Stimulated activated CD4-positive, alpha-beta T cell treated with anti-CD3 and anti-CD28 coated beads, Interleukin-4, amount 100 ng/mL, for 48 hours (primary cell): ENCODE measurements at regions not wholly inside any gene's neighbourhood (a gene's known extent, or its start where the extent isn't known, plus 50 kb on each side); places are given as distances from the start of the nearest gene placed in this dataset.

Experiments
- DNase-seq, 2 donors: peaks; one replicate each; pipeline ENCODE4 v3.0.0-alpha.2; 2020; ENCODE audit warnings: low read depth in 2 of 2

DNA sequence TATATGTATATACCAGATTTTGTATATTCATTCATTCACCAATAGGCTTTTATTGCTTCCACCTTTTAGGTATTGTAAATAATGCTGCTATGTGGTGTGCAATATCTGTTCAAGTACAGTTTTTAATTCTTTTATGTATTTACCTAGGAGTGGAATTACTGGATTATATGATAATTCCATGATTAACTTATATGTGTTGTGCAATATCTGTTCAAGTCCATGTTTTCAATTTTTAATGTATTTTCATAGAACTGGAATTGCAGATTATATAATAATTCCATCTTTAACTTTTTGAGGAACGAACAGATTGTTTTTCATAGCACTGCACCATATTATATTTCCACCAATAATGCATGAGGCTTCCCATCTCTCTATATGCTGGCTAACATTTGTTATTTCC, 50.6 kb upstream of the L3MBTL4 start:
- no peak for DNase-seq

DNA sequence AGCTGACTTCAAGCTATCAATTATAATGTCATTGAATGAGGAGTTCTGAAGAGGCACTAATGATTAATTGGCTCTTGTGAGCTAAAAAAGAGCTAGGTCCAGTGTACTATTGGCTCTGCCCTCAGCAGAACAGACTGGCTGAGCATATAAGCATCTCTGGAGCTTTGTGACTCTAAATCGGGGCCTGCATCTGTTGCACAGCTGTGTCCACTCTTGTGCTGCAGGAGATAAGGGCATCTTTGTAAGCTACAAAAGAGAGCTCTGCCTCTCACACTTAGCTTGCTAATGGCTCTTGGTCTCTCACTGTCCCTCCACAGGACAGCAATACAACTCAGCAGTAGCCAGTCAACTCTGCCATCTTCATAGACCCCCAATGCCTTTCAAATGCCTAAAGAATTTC, 61.5 kb upstream of the L3MBTL4 start:
- DNase-seq = no peak

DNA sequence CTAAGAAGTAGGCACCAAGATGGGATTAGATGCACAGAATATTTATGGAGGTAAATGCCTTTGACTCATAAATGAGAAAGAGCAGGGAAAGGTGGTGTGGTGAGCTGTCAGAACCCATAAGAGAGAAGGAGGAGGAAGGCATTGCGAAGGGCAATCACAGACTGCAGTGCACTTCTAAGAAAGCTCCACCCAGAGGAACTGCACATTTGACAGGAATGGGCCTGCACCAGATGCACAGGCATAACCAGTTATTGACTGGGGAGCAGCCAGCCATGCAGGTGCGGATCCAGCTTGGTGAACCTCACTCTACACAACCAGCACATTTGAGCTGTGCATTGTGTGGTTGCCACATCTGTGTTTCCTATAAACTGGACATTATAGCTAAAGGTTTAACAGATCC, 62.2 kb upstream of the L3MBTL4 start:
- DNase-seq = no peak

DNA sequence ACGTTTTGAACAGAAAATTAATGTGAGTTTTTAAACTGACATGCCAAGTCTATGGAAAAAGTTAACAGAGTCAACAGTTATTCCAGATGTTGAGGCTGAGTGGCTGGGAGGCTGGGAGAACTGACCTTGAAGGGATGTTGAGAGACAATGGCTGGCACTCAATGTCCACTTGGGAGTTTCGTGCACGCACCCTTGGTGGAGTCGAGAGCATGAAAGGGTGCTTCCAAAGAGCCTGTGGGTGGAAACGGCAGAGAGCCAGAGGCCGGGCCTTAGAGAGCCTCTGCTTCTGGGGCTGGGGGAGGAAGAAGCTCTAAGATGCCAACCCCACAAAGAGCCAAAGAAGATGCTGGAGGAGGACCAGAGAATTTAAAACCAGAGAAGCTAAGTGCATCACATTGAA, 63.4 kb upstream of the L3MBTL4 start:
- no peak for DNase-seq

DNA sequence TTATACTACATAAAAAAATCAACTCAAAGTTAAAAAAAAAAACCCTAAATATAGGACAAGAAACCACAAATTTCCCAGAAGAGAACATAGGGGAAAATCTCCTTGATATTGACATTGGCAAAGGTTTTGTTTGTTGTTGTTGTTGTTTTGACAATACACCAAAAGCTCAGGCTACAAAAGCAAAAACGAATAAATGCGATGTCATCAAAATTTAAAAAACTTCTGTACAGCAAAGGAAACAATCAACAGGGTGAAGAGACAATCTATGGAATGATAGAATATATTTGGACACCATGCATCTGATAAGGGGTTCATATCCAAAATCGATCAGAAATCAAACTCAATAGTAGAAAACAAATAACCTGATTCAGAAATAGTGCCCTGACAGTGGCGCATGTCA, 65.0 kb upstream of the L3MBTL4 start:
- no peak for DNase-seq

DNA sequence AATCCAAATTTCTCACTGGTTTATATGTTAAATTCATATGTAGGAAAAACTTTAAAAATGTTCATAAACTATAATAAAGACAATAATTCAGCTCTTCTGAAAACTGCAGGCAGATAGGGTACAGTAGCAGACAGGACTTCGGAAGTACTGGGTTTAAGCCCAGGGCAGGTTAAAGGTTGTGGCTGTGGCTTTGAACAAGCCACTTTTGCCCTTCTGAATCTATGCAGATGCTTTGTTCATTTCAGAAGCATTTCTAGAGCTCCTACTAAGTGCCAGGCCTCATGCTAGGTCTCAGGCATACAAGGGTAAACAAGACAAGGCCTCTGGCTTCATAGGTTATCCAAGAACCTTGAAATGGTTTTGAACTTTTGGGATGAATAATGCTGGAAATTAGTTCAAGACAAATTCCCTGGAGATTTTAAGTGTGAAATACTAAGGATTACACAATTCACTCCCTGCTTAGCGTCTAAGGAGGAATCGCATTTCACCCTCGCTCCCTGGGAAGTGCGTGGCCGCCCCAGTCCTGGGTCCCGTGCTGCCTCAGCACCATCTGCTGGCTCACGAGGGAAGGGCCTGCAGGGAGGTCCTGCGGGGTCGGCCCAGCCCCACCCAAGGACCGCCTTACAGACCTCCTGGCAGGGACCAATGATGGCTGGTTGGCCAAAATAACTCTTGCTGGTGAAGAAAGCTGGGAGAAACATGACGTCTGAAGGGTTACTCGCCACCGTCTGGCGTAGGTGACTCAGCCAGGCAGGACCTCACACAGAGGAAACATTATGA, 67.7 kb upstream of the L3MBTL4 start:
- DNase-seq = no peak

DNA sequence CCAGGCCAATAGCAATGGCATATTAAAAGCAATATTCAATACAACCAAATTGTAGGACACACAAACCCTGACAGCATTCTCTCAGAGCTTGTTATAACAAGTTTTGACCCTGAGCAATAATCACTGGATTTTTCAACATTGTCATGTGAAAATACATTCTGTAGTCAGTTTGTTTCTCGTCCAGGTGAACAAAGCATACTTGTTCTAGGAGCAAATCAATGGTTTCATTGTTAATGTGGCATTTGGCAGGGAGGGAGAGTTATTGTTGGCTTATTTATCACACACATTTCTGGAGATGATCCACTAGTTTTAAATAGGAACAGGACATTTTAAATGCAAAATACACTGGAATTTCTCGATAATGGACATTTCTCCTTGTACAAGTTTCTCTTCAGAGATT, 69.9 kb upstream of the L3MBTL4 start:
- DNase-seq = no peak

DNA sequence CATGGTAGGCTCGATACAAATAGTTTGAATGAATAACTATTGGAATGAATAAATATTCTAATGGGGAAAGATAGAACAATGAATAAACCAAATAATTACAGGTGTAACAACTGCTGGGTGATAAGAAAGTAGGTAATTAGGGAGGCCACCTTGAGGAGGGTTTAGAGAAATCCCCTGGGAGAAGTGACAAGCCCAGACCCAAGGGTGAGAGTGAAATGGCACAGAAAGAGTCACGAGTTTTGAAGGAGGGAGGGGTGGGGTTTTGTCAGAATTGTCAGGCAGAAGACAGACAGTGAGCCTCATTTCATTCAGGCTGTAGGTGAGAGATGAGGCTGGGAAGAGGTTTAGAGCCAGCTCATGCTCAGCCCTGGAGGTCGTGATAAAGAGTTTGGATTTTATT, 71.6 kb upstream of the L3MBTL4 start:
- DNase-seq = no peak

DNA sequence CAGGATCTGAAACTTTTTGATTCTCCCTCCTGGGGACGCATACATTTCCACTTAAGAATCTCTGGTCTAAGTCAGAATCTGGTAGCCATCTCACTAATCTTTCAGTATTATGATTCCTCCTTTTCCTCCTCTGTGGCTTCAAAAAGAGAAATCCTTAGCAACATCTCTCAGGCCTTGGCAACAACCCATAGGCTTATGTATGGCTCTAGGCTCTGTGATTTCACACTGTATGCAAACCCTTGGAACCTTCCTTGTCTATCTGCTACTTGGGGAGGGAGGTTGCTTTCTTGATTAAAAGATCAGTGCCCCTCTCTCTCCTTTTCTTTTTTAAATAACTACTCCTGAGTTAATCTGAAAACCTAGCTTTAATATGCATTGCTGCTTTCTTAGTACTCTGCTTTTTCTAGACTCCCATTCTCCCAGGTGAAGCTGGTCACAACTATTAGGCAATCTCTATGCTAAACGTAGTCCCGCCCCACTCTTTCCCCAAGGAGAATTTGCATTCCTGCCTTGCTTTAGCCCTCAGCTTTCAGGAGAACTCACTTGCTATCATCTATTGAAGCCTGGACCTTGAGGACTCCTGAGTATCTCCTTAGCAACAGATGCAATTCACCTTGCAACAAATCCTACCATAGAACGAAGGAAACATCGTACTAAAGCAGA, 72.2 kb upstream of the L3MBTL4 start:
- DNase-seq = no peak

DNA sequence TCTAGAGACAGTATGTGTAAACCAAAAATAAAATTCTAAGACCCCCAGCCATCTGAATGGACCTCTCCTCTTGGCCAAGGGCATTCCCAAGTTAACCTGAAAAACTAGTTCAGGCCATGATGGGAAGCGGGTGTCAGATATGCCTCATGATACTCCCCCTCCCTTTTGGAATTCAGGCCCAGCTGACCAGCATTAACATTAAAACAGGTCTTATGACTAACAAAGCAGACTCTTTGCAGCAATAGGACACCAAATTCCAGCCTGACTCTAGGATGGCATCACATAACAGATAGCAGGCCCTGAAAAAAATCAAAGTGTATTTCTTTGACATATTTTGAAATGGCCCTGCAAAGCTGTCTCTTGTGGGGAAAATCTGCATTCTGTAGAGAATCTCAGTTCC, 73.3 kb upstream of the L3MBTL4 start:
- DNase-seq = no peak

DNA sequence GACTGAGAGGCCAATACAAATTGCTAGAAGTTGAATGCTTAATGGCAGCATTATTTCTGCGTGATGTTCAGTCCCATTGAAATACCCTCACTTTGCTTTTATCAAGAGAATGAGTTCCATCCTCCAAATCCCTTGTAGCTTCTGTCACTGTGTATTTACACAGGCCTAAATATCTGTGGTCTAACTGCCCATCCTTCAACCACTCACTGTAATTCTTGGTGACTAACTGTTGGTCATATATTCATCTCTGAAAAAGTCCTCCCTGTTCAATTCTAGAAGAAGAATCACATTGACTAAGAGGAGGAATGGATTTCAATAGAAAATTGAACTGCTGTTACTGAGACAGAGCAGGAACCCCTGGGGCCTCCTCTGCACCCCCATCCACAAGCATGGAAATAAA, 74.2 kb upstream of the L3MBTL4 start:
- DNase-seq = no peak

DNA sequence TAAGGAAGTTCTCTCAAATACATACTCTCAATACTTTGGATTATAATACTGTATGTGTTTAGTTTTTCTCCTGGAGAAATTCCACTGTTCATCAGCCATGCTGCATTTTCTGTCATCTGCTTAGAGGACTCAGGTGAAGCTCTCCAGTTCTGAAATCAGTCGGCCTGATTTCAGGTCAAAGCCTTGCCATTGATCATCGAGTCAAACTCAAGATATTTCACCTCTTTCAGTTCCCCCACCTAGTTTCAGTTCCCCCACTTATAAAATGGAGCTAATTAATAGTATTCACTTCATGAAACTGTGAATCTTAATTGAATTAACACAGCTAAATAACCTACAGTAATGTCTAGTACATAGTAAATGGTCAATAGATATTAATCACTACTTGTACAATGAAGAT, 75.3 kb upstream of the L3MBTL4 start:
- no peak for DNase-seq

DNA sequence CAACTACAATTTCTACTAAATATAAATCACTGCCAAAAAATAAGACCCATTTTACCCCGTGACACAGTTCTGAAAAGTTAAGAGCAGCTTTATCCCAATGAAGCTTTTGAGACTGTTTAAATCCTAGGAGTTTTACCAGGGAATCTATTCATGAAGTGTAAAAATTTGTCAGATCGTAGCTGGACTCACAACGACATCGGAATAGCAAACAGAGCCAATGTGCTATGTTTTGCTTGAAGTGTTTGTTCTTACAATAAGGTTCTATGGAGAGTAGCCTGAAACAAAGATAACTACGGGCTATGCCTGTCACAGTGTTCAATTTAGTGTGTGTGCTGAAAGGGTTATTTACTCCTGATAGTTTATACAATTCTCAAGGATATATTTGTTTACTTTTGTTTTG, 78.5 kb upstream of the L3MBTL4 start:
- no peak for DNase-seq

DNA sequence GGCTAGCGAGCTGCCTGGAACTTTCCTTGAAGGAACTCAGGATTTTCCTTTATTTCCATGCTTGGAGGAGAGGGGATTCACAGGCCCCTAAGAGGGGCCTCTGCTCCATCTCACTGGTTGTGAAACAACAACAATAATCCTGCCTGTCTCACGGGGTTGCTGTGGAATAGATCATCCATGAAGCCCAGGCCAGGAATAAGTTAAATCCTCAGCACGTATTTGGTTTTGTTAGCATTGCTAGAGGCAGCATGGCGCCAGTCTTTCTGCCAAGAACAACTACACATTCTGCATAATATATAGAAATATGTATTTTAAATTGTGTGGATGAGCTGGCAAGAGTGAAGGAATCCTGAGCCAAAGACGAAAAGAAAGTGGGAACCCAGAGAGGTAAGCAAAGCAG, 80.8 kb upstream of the L3MBTL4 start:
- DNase-seq = no peak

DNA sequence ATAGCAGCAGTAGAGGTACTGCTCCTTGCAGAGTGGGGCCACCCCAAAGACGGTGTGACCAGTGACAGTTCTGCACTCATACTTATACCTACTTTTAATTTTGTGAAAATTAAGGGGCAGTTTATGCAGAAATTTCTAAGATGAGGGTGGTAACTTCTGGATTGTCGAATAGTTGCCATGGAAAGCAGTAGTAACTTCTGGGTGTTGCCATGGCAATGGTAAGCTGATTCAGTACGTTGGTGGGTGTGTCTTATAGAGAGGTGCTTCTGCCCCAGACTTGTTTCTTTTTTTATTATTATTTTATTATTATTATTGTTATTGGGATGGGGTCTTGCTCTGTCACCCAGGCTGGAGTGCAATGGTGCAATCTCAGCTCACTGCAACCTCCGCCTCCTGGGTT, 82.8 kb upstream of the L3MBTL4 start:
- no peak for DNase-seq

DNA sequence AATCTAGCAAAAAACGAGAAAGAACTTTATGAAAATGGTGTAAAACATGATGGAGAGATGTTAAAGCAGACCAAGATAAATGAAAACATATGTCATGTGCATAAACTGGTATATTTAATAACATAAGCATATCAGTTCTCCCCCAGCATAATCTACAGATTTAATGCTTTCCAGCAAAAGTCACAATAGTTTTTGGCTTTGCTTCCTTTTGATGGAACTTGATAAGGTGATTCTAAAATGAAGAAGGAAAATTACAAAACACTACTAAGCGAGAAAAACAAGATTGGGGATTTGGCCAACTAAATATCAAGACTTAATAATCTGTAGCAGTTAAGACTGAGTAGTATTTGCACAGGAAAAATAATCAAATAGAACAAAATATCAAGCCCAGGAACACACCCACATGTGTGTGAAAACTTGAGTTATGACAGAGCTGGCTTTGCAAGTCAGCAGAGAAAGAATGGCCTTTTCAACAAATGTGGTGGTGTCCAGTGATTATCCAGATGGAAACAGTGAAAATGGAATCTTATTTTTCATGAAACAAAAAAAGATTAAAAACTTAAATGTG, 83.7 kb upstream of the L3MBTL4 start:
- DNase-seq = no peak

DNA sequence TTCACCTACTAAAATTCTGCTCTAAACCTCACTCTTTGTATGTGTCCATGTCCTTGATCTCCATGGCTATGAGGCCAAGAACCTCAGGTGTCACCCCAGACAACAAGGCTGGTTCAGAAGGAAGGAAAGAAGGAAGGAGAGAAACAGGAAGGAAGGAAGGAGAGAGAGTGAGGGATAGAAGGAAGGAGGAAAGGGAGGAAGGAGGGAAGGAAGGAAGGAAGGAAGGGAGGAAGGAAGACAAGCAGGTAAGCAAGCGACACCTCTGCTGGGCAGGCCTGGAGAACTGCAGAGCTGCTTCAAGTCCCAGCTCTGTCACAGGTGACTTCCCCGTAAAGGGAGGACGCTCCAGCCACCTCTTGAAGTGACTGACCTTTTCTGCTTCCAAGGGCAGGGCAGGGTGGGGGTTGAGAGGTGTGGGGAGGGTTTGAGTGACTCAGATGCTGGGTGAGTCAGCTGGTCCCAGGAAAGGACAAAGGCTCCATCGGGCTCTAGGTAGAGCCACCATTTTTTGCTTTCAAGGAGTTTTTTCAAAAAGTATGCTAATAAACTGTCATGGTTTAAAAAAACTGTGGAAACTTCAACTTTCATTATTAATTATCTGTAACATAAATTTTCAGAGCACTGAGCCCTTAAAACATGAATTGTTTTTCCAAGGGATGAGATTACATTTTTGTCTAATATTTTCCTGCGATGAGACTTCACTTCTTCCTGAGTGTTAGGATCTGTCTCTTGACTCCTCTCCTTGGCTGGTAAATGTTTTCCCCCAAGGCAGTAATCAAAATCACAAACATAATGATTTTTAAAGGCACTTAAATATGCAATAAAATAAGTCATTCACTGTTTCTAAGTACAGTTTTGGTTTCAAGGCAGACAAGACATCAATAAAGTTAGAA, 90.1 kb upstream of the L3MBTL4 start:
- no peak for DNase-seq

DNA sequence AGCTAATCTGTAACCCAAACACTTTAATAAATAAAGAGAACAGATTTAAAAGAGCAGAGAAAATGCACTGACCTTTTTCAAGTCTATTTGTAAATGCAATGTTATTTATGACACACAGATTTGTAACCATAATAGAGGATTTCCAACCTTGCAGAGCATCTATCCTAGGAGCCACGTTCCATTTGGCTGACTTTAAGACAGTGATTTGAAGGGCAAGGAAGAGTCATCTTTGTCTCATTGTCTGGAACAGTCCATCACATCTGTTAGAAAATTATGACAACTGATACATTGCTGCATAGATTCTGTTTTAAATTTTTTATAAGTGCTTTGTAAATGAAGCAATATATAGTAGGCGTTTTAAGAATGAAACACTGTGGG, 90.8 kb upstream of the L3MBTL4 start:
- no peak for DNase-seq

DNA sequence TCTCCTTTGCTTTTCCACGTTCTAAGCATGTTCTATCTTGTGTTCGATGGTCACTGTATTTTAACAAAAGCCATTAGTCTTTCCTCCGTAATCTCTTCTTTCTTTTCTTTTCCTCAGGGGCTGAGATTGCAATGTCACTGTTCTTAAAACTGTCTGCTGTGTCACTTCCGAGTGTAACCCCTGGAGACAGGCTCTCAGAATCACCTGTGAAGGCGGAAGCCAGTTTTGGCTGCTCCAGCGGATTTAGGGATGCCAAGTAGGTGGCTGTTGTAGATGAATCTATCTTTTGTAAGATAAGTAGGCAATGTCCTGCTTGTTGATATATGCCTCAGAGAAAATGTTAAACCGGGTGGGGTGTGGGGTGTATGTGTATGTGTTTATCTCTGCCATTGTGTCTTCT, 94.7 kb upstream of the L3MBTL4 start:
- no peak for DNase-seq

DNA sequence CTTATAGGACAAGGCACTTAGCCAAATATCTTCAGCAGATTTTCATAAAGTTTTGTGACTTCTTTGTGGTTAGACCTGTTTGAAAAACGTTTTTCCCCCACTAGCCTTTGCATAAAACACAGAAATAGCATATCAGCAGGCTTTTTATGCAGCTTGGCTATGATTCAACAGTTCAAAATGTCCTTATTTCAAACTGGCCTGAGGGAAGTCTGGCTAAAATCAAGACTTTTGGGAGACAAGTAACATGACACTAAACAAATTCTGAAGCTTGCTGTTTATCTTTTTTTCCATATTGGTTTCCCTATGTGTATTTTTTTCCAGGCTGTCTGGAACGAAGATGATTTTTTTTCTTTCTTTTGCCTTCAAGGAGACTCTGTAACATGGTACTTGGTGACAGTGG, 95.1 kb upstream of the L3MBTL4 start:
- no peak for DNase-seq

DNA sequence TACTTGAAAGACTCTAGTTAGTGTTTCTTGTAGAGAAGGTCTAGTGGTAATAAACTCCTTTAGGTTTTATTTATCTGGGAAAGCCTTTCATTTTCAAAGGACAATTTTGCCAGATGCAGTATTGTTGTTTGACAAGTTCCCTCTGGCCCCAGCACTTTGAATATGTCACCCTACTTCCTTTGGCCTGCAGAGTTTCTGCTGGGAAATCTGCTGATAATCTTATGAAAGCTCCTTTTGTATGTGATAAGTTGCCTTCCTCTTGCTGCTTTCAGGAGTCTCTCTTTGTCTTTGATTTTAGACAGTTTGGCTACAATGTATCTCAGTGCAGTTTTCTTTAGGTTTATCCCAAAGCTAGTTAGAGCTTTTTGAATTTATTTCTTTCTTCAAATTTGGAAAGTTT, 106.2 kb upstream of the L3MBTL4 start:
- DNase-seq = no peak

DNA sequence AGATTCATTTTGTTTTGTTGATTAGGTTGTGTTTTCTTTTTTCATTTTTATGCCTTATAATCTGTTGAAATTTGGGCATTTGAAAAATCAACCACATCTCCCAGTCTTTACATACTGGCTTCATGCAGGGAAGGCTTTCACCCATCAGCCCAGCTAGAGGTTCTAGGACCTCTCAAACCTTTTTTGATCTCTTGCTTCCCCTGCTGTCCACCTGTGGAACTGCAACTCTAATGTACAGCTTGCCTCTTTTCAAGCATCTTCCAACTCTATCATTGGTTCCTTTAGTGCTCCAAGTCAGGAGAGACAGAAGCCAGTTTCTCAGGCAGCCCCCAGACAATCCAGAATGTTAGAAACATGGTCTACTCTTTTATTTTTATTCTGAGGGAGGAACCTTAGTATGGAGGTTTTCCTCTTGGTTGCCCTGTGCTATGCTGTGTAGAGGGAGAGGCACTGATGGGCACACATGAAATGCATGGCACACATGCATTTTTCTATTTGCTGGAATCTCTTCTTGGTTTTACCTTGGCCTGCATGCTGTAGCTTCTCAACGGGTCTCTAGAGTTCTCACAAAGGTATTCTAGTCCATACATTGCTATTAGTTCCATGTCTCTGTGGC, 107.2 kb upstream of the L3MBTL4 start:
- DNase-seq = peak; percentile 1
